H1 (cell line): ENCODE measurements at regions not wholly inside any gene's neighbourhood (a gene's known extent, or its start where the extent isn't known, plus 50 kb on each side); places are given as distances from the start of the nearest gene placed in this dataset.

Experiments used
- CTCF ChIA-PET: fragments of 300-600 bp; sonication (Branson Sonifier 250); formaldehyde crosslinking; loops from one replicate; lab custom pipeline; 2021; ENCODE audit not compliant: partially characterized antibody; lab: Charles Lee
- POLR2A ChIA-PET: fragments of 300-600 bp; sonication (Branson Sonifier 250); formaldehyde crosslinking; loops from one replicate; lab custom pipeline; 2021; ENCODE audit warnings: inconsistent platforms; ENCODE audit not compliant: partially characterized antibody; lab: Charles Lee
- DNase-seq, 2 experiments: peaks; one replicate each; pipeline versions ENCODE4 v3.0.0 to v3.0.0-alpha.2; 2010 to 2022; ENCODE audit warnings: low spot score in 2 of 2, low read depth in 1 of 2, mixed read lengths in 1 of 2
- FAIRE-seq: peaks from 2 replicates; lab custom pipeline; 2011; peaks lifted over from hg19 to GRCh38; lab: Jason Lieb, UNC
- H2AFZ ChIP-seq: 2 replicates; pipeline ENCODE4 v1.8.1; 2012; ENCODE audit warnings: low read length, inconsistent platforms
- H2AK5ac ChIP-seq: 2 replicates; pipeline ENCODE4 v1.6.1; 2013; ENCODE audit warnings: low read depth, low read length
- H2BK120ac ChIP-seq: replicated peaks from 2 replicates; pipeline ENCODE3; 2013; ENCODE audit warnings: low read depth, low read length, inconsistent platforms
- H2BK12ac ChIP-seq: 2 replicates; pipeline ENCODE4 v1.6.1; 2013; ENCODE audit warnings: low read depth, low read length
- H2BK15ac ChIP-seq: 2 replicates; pipeline ENCODE4 v1.6.1; 2013; ENCODE audit warnings: low read length
- H2BK20ac ChIP-seq: 2 replicates; pipeline ENCODE4 v1.6.1; 2013; ENCODE audit warnings: low read length
- H2BK5ac ChIP-seq: 2 replicates; pipeline ENCODE4 v1.6.1; 2013; ENCODE audit warnings: low read depth, low read length
- H3K14ac ChIP-seq: 2 replicates; pipeline ENCODE4 v1.6.1; 2013; ENCODE audit warnings: inconsistent platforms; ENCODE audit not compliant: insufficient read length
- H3K18ac ChIP-seq: 2 replicates; pipeline ENCODE4 v1.6.1; 2013; ENCODE audit warnings: low read length; ENCODE audit errors: extremely low read depth
- H3K23ac ChIP-seq: 2 replicates; pipeline ENCODE4 v1.6.1; 2013; ENCODE audit warnings: inconsistent platforms; ENCODE audit not compliant: insufficient read length
- H3K23me2 ChIP-seq: 2 replicates; pipeline ENCODE4 v1.6.1; 2013; ENCODE audit warnings: low read depth, low read length
- H3K27ac ChIP-seq: 2 replicates; pipeline ENCODE4 v1.6.1; 2011; ENCODE audit warnings: low read depth, low read length, inconsistent platforms
- H3K27me3 ChIP-seq, 4 experiments: replicated peaks in 1 of 4; 1 replicate in 1 of 4; 2 replicates in 3 of 4; pipeline versions ENCODE4 v1.6.1 to v1.8.1; 2011 to 2013; ENCODE audit warnings: low read length in 3 of 4, mild to moderate bottlenecking in 3 of 4, inconsistent platforms in 2 of 4, mixed read lengths in 2 of 4, moderate library complexity in 1 of 4; ENCODE audit not compliant: control insufficient read depth in 3 of 4, insufficient read depth in 3 of 4; ENCODE audit errors: extremely low read depth in 1 of 4
- H3K36me3 ChIP-seq, 4 experiments: 2 replicates each; pipeline versions ENCODE4 v1.6.1 to v1.8.1; 2011 to 2013; ENCODE audit warnings: mild to moderate bottlenecking in 4 of 4, low read length in 3 of 4, moderate library complexity in 2 of 4, control low read depth in 1 of 4, inconsistent platforms in 1 of 4; ENCODE audit not compliant: insufficient read depth in 4 of 4, control insufficient read depth in 2 of 4
- H3K4ac ChIP-seq: replicated peaks from 2 replicates; pipeline ENCODE3; 2013; ENCODE audit warnings: low read length, low read depth, mixed read lengths, inconsistent platforms; ENCODE audit not compliant: insufficient read length
- H3K4me1 ChIP-seq, 4 experiments: replicated peaks in 1 of 4; 1 replicate in 1 of 4; 2 replicates in 3 of 4; pipeline versions ENCODE4 v1.6.1 to v1.8.1; 2011 to 2013; ENCODE audit warnings: low read length in 3 of 4, inconsistent platforms in 2 of 4, mixed read lengths in 1 of 4; ENCODE audit not compliant: insufficient read depth in 4 of 4, control insufficient read depth in 3 of 4
- H3K4me2 ChIP-seq, 2 experiments: 2 replicates each; pipeline versions ENCODE4 v1.6.1 to v1.8.1; 2011 to 2013; ENCODE audit warnings: low read depth in 2 of 2, low read length in 2 of 2, control low read depth in 1 of 2, inconsistent platforms in 1 of 2, mild to moderate bottlenecking in 1 of 2; ENCODE audit not compliant: insufficient read depth in 1 of 2
- H3K4me3 ChIP-seq, 4 experiments: fragments of 200-600, 300-600 bp in 1 of 4; sonication (generic), shearing (Covaris generic), sonication (Bioruptor Twin) in 1 of 4; 2 replicates each; pipeline versions ENCODE4 v1.5.1 to v1.8.1; 2011 to 2016; ENCODE audit warnings: low read length in 4 of 4, low read depth in 3 of 4, control low read depth in 2 of 4, inconsistent platforms in 2 of 4, mild to moderate bottlenecking in 2 of 4, mixed read lengths in 1 of 4, moderate library complexity in 1 of 4; ENCODE audit not compliant: insufficient read depth in 2 of 4; ENCODE audit errors: extremely low read depth in 1 of 4
- H3K56ac ChIP-seq: replicated peaks from 2 replicates; pipeline ENCODE3; 2013; ENCODE audit warnings: low read depth, mild to moderate bottlenecking, mixed read lengths, low read length, inconsistent platforms; ENCODE audit not compliant: insufficient read length
- H3K79me1 ChIP-seq: 2 replicates; pipeline ENCODE4 v1.6.1; 2013; ENCODE audit warnings: low read depth, low read length, control low read depth
- H3K79me2 ChIP-seq, 2 experiments: 2 replicates each; pipeline versions ENCODE4 v1.6.1 to v1.8.1; 2012 to 2013; ENCODE audit warnings: low read length in 2 of 2, mild to moderate bottlenecking in 2 of 2, inconsistent platforms in 1 of 2; ENCODE audit not compliant: insufficient read depth in 2 of 2, control insufficient read depth in 1 of 2
- H3K9ac ChIP-seq, 4 experiments: replicated peaks in 1 of 4; 1 replicate in 1 of 4; 2 replicates in 3 of 4; pipeline versions ENCODE4 v1.6.1 to v1.8.1; 2011 to 2013; ENCODE audit warnings: low read depth in 3 of 4, low read length in 3 of 4, control low read depth in 2 of 4, mild to moderate bottlenecking in 2 of 4, moderate library complexity in 2 of 4, inconsistent platforms in 1 of 4; ENCODE audit errors: extremely low read depth in 1 of 4
- H3K9me3 ChIP-seq, 2 experiments: 2 replicates each; pipeline versions ENCODE4 v1.6.1 to v1.8.1; 2012 to 2013; ENCODE audit warnings: mild to moderate bottlenecking in 2 of 2, moderate library complexity in 2 of 2, control low read depth in 1 of 2, inconsistent platforms in 1 of 2, low read depth in 1 of 2, low read length in 1 of 2, mixed read lengths in 1 of 2; ENCODE audit not compliant: insufficient read depth in 2 of 2
- H4K20me1 ChIP-seq, 2 experiments: replicated peaks in 1 of 2; 2 replicates each; pipeline versions ENCODE3 to v1.8.1; 2011 to 2013; ENCODE audit warnings: inconsistent platforms in 2 of 2, low read length in 2 of 2, mild to moderate bottlenecking in 1 of 2; ENCODE audit not compliant: insufficient read depth in 2 of 2, control insufficient read depth in 1 of 2
- H4K5ac ChIP-seq: 2 replicates; pipeline ENCODE4 v1.6.1; 2013; ENCODE audit warnings: low read length, low read depth, mixed read lengths, inconsistent platforms; ENCODE audit not compliant: insufficient read length
- H4K8ac ChIP-seq: 2 replicates; pipeline ENCODE4 v1.8.0; 2013; ENCODE audit warnings: mild to moderate bottlenecking, moderate library complexity, low read length, inconsistent platforms; ENCODE audit not compliant: insufficient read depth; ENCODE audit errors: extremely low read depth
- H4K91ac ChIP-seq: replicated peaks from 2 replicates; pipeline ENCODE3; 2013; ENCODE audit warnings: low read length, mixed read lengths, inconsistent platforms; ENCODE audit not compliant: insufficient read length
- BCL11A ChIP-seq, 2 experiments: IDR thresholded peaks; one replicate each; pipeline ENCODE4 v1.6.1; 2011; ENCODE audit warnings: low read depth in 2 of 2, low read length in 2 of 2, mild to moderate bottlenecking in 2 of 2
- CBX5 ChIP-seq: fragments of 300-800, 300-1000 bp; sonication (generic); IDR thresholded peaks from 2 replicates; pipeline ENCODE4 v1.7.1; 2016; ENCODE audit warnings: antibody characterized with exemption, low read length, low read depth
- CEBPB ChIP-seq: IDR thresholded peaks from 2 replicates; pipeline ENCODE4 v1.6.1; 2012; ENCODE audit warnings: low read depth, low read length
- EZH2 ChIP-seq: fragments of 200-600 bp; sonication (generic); IDR thresholded peaks from 2 replicates; pipeline ENCODE4 v1.7.1; 2012; ENCODE audit warnings: low read depth, mild to moderate bottlenecking, moderate library complexity, low read length, inconsistent platforms; ENCODE audit not compliant: severe bottlenecking
- FOSL1 ChIP-seq: IDR thresholded peaks from 2 replicates; pipeline ENCODE4 v1.6.1; 2011; ENCODE audit warnings: mild to moderate bottlenecking, low read depth, low read length, moderate library complexity; ENCODE audit not compliant: insufficient read depth
- HDAC2 ChIP-seq, 2 experiments: fragments of 300-600 bp in 1 of 2; sonication (generic) in 1 of 2; IDR thresholded peaks; 2 replicates each; pipeline ENCODE4 v1.6.1; 2011 to 2012; ENCODE audit warnings: low read depth in 2 of 2, low read length in 2 of 2, mild to moderate bottlenecking in 2 of 2, moderate library complexity in 2 of 2, borderline replicate concordance in 1 of 2, inconsistent platforms in 1 of 2
- RAD21 ChIP-seq, 2 experiments: IDR thresholded peaks in 1 of 2; conservative IDR thresholded peaks in 1 of 2; 2 replicates each; pipeline ENCODE4 v1.6.1; 2011; ENCODE audit warnings: low read depth in 2 of 2, low read length in 2 of 2, improper control_type of control experiment in 1 of 2, inconsistent platforms in 1 of 2, mild to moderate bottlenecking in 1 of 2, moderate library complexity in 1 of 2
- RFX5 ChIP-seq: IDR thresholded peaks from 2 replicates; pipeline ENCODE4 v1.6.1; 2011; ENCODE audit warnings: low read depth, low read length, improper control_type of control experiment, borderline replicate concordance
- SIX5 ChIP-seq: IDR thresholded peaks from 2 replicates; pipeline ENCODE4 v1.6.1; 2011; ENCODE audit warnings: mild to moderate bottlenecking, low read depth, low read length
- SRF ChIP-seq: IDR thresholded peaks from 2 replicates; pipeline ENCODE4 v1.6.1; 2011; ENCODE audit warnings: mild to moderate bottlenecking, low read depth, low read length, moderate library complexity
- WGBS, 2 experiments: shearing (Covaris generic) in 1 of 2; methylation state at CpG; one replicate each; pipeline versions ENCODE4 v1.1.6 to v1.1.7; 2013 to 2015; ENCODE audit warnings: low lambda C conversion rate in 2 of 2, mixed read lengths in 2 of 2, inconsistent platforms in 1 of 2, low coverage in 1 of 2, missing lambda C conversion rate in 1 of 2; ENCODE audit not compliant: insufficient replicate concordance in 2 of 2, insufficient coverage in 1 of 2, insufficient read length in 1 of 2; ENCODE audit errors: extremely low coverage in 1 of 2, missing lambda C conversion rate in 1 of 2; 5-methylcytosine and 5-hydroxymethylcytosine counted together

- Histone ChIP-seq H3K79me1 (no peaks in the 10 kb centered on the region), H3K27ac (no peak overlapping the region), H2AK5ac (no peak overlapping the region), H3K4ac (no peak overlapping the region), H3K23me2 (no peaks in the 10 kb centered on the region), H2BK20ac (no peak overlapping the region), H4K8ac (no peak overlapping the region), H2AFZ (no peak overlapping the region), H3K27me3 (no peaks in the 10 kb centered on the region), H3K9ac (no peak overlapping the region), H4K91ac (no peak overlapping the region), H4K5ac (no peak overlapping the region), H3K4me1 (no peaks in the 10 kb centered on the region), H2BK15ac (no peak overlapping the region), H3K4me3 (no peak overlapping the region), H3K9me3 (no peaks in the 10 kb centered on the region), H3K23ac (no peak overlapping the region), H4K20me1 (no peaks in the 10 kb centered on the region), H2BK12ac (no peak overlapping the region), H3K14ac (no peak overlapping the region), H3K36me3 (no peaks in the 10 kb centered on the region), H2BK120ac (no peak overlapping the region), H3K79me2 (no peaks in the 10 kb centered on the region), H3K56ac (no peak overlapping the region), H3K4me2 (no peak overlapping the region), H2BK5ac (no peak overlapping the region), H3K18ac (no peak overlapping the region)
- POLR2A ChIA-PET: no interaction called here
- TF ChIP-seq SRF (no peak), HDAC2 (IDR thresholded peaks at IDR 0.05; ENCODE audit: borderline replicate concordance in 1 of 2, low read depth in 2 of 2, low read length in 2 of 2) (no peak), SIX5 (no peak), FOSL1 (no peak), CBX5 (no peak), BCL11A (IDR thresholded peaks at IDR 0.05; ENCODE audit: low read depth in 2 of 2, low read length in 2 of 2) (no peak), RAD21 (IDR thresholded peaks at IDR 0.05 in 1 of 2, conservative IDR thresholded peaks at IDR 0.05 in 1 of 2; ENCODE audit: low read depth in 2 of 2, low read length in 2 of 2) (no peak), RFX5 (no peak), EZH2 (no peak), CEBPB (no peak)
- no peak for FAIRE-seq
- DNase-seq: no peak
- 84% methylated on average over 1 of the region's 1 CpG; no CpG with 5 or more reads in 1 of the 2 experiments for WGBS, 2 experiments
- CTCF ChIA-PET: interaction anchor here (1.6 kb wide), 1 partner anchor 16 kb away, joined by 4 read pairs; no protein-coding TSS in a partner anchor
Observed at GRCh38 chr5:20618340-20618739, 630.3 kb upstream of the CDH18 start.
